Neuronal stem cell (in vitro differentiated cells): ENCODE measurements at regions not wholly inside any gene's neighbourhood (a gene's known extent, or its start where the extent isn't known, plus 50 kb on each side); places are given as distances from the start of the nearest gene placed in this dataset.

ENCODE experiments used
- DNase-seq: peaks from one replicate; pipeline ENCODE4 v3.0.0-alpha.2; 2013; ENCODE audit warnings: low spot score
- H2AFZ ChIP-seq: one replicate; pipeline ENCODE4 v1.6.1; 2013; ENCODE audit warnings: mild to moderate bottlenecking, low read length, inconsistent platforms
- H2AK5ac ChIP-seq: 2 replicates; pipeline ENCODE4 v1.6.1; 2013; ENCODE audit warnings: low read depth, mild to moderate bottlenecking, inconsistent platforms, low read length, moderate library complexity, mixed read lengths
- H2BK120ac ChIP-seq: 2 replicates; pipeline ENCODE4 v1.6.1; 2013; ENCODE audit warnings: low read depth, mild to moderate bottlenecking, inconsistent platforms, low read length, moderate library complexity, mixed read lengths
- H2BK12ac ChIP-seq: one replicate; pipeline ENCODE4 v1.6.1; 2013; ENCODE audit warnings: low read length, inconsistent platforms
- H2BK15ac ChIP-seq: 2 replicates; pipeline ENCODE4 v1.6.1; 2013; ENCODE audit warnings: mild to moderate bottlenecking, low read length, inconsistent platforms, mixed read lengths
- H2BK5ac ChIP-seq: one replicate; pipeline ENCODE4 v1.6.1; 2013; ENCODE audit warnings: inconsistent platforms, mild to moderate bottlenecking, low read length, moderate library complexity
- H3K14ac ChIP-seq: one replicate; pipeline ENCODE4 v1.6.1; 2013; ENCODE audit warnings: low read length, inconsistent platforms
- H3K18ac ChIP-seq: 2 replicates; pipeline ENCODE4 v1.6.1; 2013; ENCODE audit warnings: low read length, inconsistent platforms
- H3K23ac ChIP-seq: 2 replicates; pipeline ENCODE4 v1.6.1; 2013; ENCODE audit warnings: low read depth, mild to moderate bottlenecking, mixed read lengths, low read length, inconsistent platforms; ENCODE audit not compliant: poor library complexity
- H3K27ac ChIP-seq: replicated peaks from 3 replicates; pipeline ENCODE4 v1.5.1; 2013; ENCODE audit warnings: low read length, inconsistent platforms
- H3K27me3 ChIP-seq, 3 experiments: 2 replicates each; pipeline ENCODE4 v1.6.1; 2013; ENCODE audit warnings: low read length in 3 of 3, mild to moderate bottlenecking in 2 of 3, inconsistent platforms in 1 of 3, low read depth in 1 of 3, mixed read lengths in 1 of 3, moderate library complexity in 1 of 3; ENCODE audit not compliant: control insufficient read depth in 3 of 3, insufficient read depth in 3 of 3
- H3K36me3 ChIP-seq, 2 donors: replicated peaks in 1 of 2; 2 replicates each; pipeline ENCODE4 v1.6.1; 2013; ENCODE audit warnings: low read length in 2 of 2; ENCODE audit not compliant: control insufficient read depth in 2 of 2, insufficient read depth in 2 of 2
- H3K4ac ChIP-seq: 2 replicates; pipeline ENCODE4 v1.6.1; 2013; ENCODE audit warnings: inconsistent platforms, mild to moderate bottlenecking, low read length, moderate library complexity
- H3K4me1 ChIP-seq, 2 donors: 1 replicate in 1 of 2; 2 replicates in 1 of 2; pipeline ENCODE4 v1.6.1; 2013; ENCODE audit warnings: low read length in 2 of 2, low read depth in 1 of 2; ENCODE audit not compliant: control insufficient read depth in 2 of 2, insufficient read depth in 1 of 2
- H3K4me2 ChIP-seq: one replicate; pipeline ENCODE4 v1.6.1; 2013; ENCODE audit warnings: mild to moderate bottlenecking, low read length, inconsistent platforms; ENCODE audit not compliant: insufficient read depth, poor library complexity, severe bottlenecking
- H3K4me3 ChIP-seq, 2 donors: 2 replicates each; pipeline ENCODE4 v1.5.1; 2013; ENCODE audit warnings: low read length in 2 of 2, mild to moderate bottlenecking in 2 of 2, inconsistent platforms in 1 of 2, moderate library complexity in 1 of 2
- H3K79me1 ChIP-seq: one replicate; pipeline ENCODE4 v1.6.1; 2013; ENCODE audit warnings: low read depth, mild to moderate bottlenecking, inconsistent platforms, low read length, moderate library complexity
- H3K9ac ChIP-seq: one replicate; pipeline ENCODE4 v1.6.1; 2013; ENCODE audit warnings: mild to moderate bottlenecking, low read depth, low read length, inconsistent platforms; ENCODE audit not compliant: poor library complexity
- H3K9me3 ChIP-seq, 2 donors: replicated peaks in 1 of 2; 2 replicates each; pipeline versions ENCODE3 to v1.6.1; 2013; ENCODE audit warnings: low read length in 2 of 2, mild to moderate bottlenecking in 2 of 2, inconsistent platforms in 1 of 2, low read depth in 1 of 2, mixed read lengths in 1 of 2, moderate library complexity in 1 of 2; ENCODE audit not compliant: control insufficient read depth in 2 of 2, insufficient read depth in 1 of 2
- H4K8ac ChIP-seq: one replicate; pipeline ENCODE4 v1.6.1; 2013; ENCODE audit warnings: low read depth, mild to moderate bottlenecking, inconsistent platforms, low read length, moderate library complexity
- H4K91ac ChIP-seq: one replicate; pipeline ENCODE4 v1.6.1; 2013; ENCODE audit warnings: low read length, low read depth, mild to moderate bottlenecking, inconsistent platforms; ENCODE audit not compliant: poor library complexity
- WGBS, 2 donors: extraction: QIAGEN DNeasy Blood & Tissue Kit; methylation state at CpG; one replicate each; pipeline ENCODE4 v1.1.7; 2013; ENCODE audit warnings: missing lambda C conversion rate in 2 of 2, mixed read lengths in 1 of 2; ENCODE audit not compliant: insufficient read length in 2 of 2, insufficient replicate concordance in 1 of 2; ENCODE audit errors: extremely low coverage in 2 of 2; 5-methylcytosine and 5-hydroxymethylcytosine counted together

DNA sequence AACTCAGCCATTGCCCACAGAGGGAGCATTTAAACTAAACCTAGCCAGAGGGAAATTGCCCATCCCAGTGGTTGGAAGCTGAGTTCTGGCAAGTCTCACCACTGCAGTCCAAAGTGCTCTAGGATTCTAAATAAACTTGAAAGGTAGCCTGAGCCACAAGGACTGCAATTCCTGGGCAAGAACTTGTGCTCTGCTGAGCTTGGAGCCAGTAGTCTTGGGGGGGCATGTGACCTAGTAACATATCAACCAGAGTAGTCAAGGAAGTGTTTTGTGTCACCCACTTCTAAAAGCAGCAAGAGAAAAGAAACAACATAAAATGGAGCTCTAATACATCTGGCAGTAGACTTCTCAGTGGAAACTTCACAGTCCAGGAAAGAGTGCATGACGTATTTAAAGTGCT is 167.0 kb downstream of the PTH2R start:
- Histone ChIP-seq H3K18ac (no peak overlapping the region), H2BK120ac (no peak overlapping the region), H2BK15ac (no peak overlapping the region), H2BK12ac (no peak overlapping the region), H3K23ac (no peak overlapping the region), H2AK5ac (no peak overlapping the region), H2BK5ac (no peak overlapping the region), H3K79me1 (no peaks in the 10 kb centered on the region), H3K9ac (no peak overlapping the region), H3K36me3 (no peaks in the 10 kb centered on the region), H2AFZ (no peak overlapping the region), H3K4me1 (peaks cover 0 to 1% of the 10 kb centered on the region in 2 donors), H3K27me3 (no peaks in the 10 kb centered on the region), H3K27ac (no peak overlapping the region), H4K91ac (no peak overlapping the region), H3K4me2 (no peak overlapping the region), H3K4ac (no peak overlapping the region), H3K14ac (no peak overlapping the region), H4K8ac (no peak overlapping the region), H3K4me3 (no peak overlapping the region), H3K9me3 (no peaks in the 10 kb centered on the region)
- DNase-seq = no peak
- no CpG with 5 or more reads among the region's 1 CpG for WGBS, 2 donors

GRCh38 chr2:208579678-208580077 is 173.1 kb downstream of the PTH2R start:
- Histone ChIP-seq H3K23ac (no peak overlapping the region), H3K27me3 (no peaks in the 10 kb centered on the region), H4K91ac (no peak overlapping the region), H2BK5ac (no peak overlapping the region), H3K4me1 (peaks cover 0 to 2% of the 10 kb centered on the region in 2 donors), H2AK5ac (no peak overlapping the region), H3K4ac (no peak overlapping the region), H2AFZ (no peak overlapping the region), H2BK12ac (no peak overlapping the region), H4K8ac (no peak overlapping the region), H3K27ac (no peak overlapping the region), H3K36me3 (no peaks in the 10 kb centered on the region), H3K14ac (no peak overlapping the region), H3K9ac (no peak overlapping the region), H2BK120ac (no peak overlapping the region), H3K9me3 (no peaks in the 10 kb centered on the region), H2BK15ac (no peak overlapping the region), H3K18ac (no peak overlapping the region), H3K4me2 (no peak overlapping the region), H3K79me1 (no peaks in the 10 kb centered on the region), H3K4me3 (no peak overlapping the region)
- no peak for DNase-seq
- no CpG with 5 or more reads among the region's 1 CpG for WGBS, 2 donors

- Histone ChIP-seq H2AK5ac (no peak overlapping the region), H2BK120ac (no peak overlapping the region), H3K23ac (no peak overlapping the region), H2BK15ac (no peak overlapping the region), H4K91ac (no peak overlapping the region), H2AFZ (no peak overlapping the region), H3K27me3 (no peaks in the 10 kb centered on the region), H3K36me3 (no peaks in the 10 kb centered on the region), H3K79me1 (no peaks in the 10 kb centered on the region), H3K4me2 (no peak overlapping the region), H3K18ac (no peak overlapping the region), H3K9ac (no peak overlapping the region), H3K4me1 (peaks cover 0 to 2% of the 10 kb centered on the region in 2 donors), H3K9me3 (no peaks in the 10 kb centered on the region), H2BK5ac (no peak overlapping the region), H3K14ac (no peak overlapping the region), H3K27ac (no peak overlapping the region), H2BK12ac (no peak overlapping the region), H4K8ac (no peak overlapping the region), H3K4ac (no peak overlapping the region), H3K4me3 (no peak overlapping the region)
- WGBS, 2 donors = no CpG with 5 or more reads among the region's 5 CpGs
- peak; percentile 9 for DNase-seq
These were observed 177.9 kb downstream of the PTH2R start for GRCh38 chr2:208584378-208584985.

DNA sequence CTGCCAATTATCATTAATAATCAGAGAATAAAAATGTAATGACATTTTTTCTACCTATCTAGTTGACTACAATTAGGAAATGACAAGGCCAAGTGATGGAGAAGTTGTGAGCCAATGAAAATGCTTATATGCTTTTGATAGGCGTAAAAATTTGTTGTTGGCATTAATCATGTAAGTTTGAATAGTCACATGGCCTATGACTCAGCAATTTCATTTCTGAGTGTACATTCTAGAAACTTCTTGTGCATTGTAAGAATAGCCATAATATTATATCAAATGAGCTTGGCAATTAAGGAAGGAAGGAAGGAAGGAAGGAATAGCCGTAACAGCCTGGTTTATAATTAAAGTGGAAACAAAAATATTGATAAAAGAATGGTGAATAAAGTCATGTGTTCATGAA is 179.9 kb downstream of the PTH2R start:
- Histone ChIP-seq H3K4me3 (no peak overlapping the region), H3K4me2 (no peak overlapping the region), H3K79me1 (no peaks in the 10 kb centered on the region), H4K91ac (no peak overlapping the region), H3K14ac (no peak overlapping the region), H3K27me3 (no peaks in the 10 kb centered on the region), H4K8ac (no peak overlapping the region), H3K23ac (no peak overlapping the region), H3K4ac (no peak overlapping the region), H3K27ac (no peak overlapping the region), H3K4me1 (peaks cover 0 to 2% of the 10 kb centered on the region in 2 donors), H2BK5ac (no peak overlapping the region), H3K18ac (no peak overlapping the region), H3K36me3 (no peaks in the 10 kb centered on the region), H2BK15ac (no peak overlapping the region), H3K9me3 (no peaks in the 10 kb centered on the region), H2AK5ac (no peak overlapping the region), H2BK12ac (no peak overlapping the region), H2AFZ (no peak overlapping the region), H2BK120ac (no peak overlapping the region), H3K9ac (no peak overlapping the region)
- WGBS, 2 donors = no CpG with 5 or more reads among the region's 2 CpGs
- DNase-seq = no peak
